Astrocyte (in vitro differentiated cells and primary cell): ENCODE measurements at regions not wholly inside any gene's neighbourhood (a gene's known extent, or its start where the extent isn't known, plus 50 kb on each side); places are given as distances from the start of the nearest gene placed in this dataset.

Source experiments
- EZH2 ChIP-seq: IDR thresholded peaks from 2 replicates; pipeline ENCODE4 v1.6.1; 2012; ENCODE audit warnings: mild to moderate bottlenecking, low read length, inconsistent platforms; ENCODE audit not compliant: insufficient read depth
- TF ChIP-seq, protein P1 (sequence below): IDR thresholded peaks from 2 replicates; pipeline ENCODE4 v1.5.1; 2011; ENCODE audit warnings: low read depth, mild to moderate bottlenecking, inconsistent platforms, low read length, moderate library complexity; ENCODE audit not compliant: insufficient read depth

DNA sequence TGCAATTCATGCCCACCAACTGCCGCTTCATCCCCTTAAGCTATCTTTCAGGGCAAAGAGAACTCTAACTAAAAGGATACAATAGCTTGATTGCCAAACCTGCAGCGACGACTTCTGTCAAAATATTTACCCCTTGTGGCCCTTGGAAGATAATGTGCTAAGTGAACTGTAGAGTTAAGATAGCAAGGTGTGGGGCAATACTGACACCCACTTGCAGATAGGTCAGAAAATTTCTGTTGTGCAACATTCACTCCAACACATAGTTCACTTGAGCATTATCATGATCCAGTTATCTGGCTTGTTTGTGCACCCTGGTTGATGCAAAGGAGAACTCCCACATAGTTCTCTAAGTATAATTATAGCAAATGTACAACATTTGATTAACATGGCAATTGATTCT lies 55.6 kb downstream of the RHOXF2B start:
- TF ChIP-seq, protein P1, sequence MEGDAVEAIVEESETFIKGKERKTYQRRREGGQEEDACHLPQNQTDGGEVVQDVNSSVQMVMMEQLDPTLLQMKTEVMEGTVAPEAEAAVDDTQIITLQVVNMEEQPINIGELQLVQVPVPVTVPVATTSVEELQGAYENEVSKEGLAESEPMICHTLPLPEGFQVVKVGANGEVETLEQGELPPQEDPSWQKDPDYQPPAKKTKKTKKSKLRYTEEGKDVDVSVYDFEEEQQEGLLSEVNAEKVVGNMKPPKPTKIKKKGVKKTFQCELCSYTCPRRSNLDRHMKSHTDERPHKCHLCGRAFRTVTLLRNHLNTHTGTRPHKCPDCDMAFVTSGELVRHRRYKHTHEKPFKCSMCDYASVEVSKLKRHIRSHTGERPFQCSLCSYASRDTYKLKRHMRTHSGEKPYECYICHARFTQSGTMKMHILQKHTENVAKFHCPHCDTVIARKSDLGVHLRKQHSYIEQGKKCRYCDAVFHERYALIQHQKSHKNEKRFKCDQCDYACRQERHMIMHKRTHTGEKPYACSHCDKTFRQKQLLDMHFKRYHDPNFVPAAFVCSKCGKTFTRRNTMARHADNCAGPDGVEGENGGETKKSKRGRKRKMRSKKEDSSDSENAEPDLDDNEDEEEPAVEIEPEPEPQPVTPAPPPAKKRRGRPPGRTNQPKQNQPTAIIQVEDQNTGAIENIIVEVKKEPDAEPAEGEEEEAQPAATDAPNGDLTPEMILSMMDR: no peak
- TF ChIP-seq EZH2: no peak
